Endothelial cell (in vitro differentiated cells): ENCODE measurements at regions not wholly inside any gene's neighbourhood (a gene's known extent, or its start where the extent isn't known, plus 50 kb on each side); places are given as distances from the start of the nearest gene placed in this dataset.

Source experiments
- DNase-seq: peaks from one replicate; pipeline ENCODE4 v3.0.0; 2021; ENCODE audit warnings: low spot score
- H3K27ac Mint-ChIP-seq: one replicate; pipeline ENCODE4 v1.8.0; 2021; ENCODE audit warnings: mixed read lengths, inconsistent platforms; ENCODE audit not compliant: unreplicated experiment
- H3K27me3 Mint-ChIP-seq: one replicate; pipeline ENCODE4 v1.8.0; 2021; ENCODE audit warnings: mild to moderate bottlenecking, moderate library complexity, mixed read lengths, inconsistent platforms; ENCODE audit not compliant: unreplicated experiment
- H3K36me3 Mint-ChIP-seq: one replicate; pipeline ENCODE4 v1.8.0; 2021; ENCODE audit warnings: mild to moderate bottlenecking, low read depth, mixed read lengths, inconsistent platforms; ENCODE audit not compliant: unreplicated experiment
- H3K4me1 Mint-ChIP-seq: one replicate; pipeline ENCODE4 v1.8.0; 2021; ENCODE audit warnings: mild to moderate bottlenecking, mixed read lengths, inconsistent platforms; ENCODE audit not compliant: unreplicated experiment
- H3K4me3 Mint-ChIP-seq: one replicate; pipeline ENCODE4 v1.8.0; 2021; ENCODE audit warnings: mild to moderate bottlenecking, mixed read lengths, inconsistent platforms; ENCODE audit not compliant: unreplicated experiment
- H3K9me3 Mint-ChIP-seq: one replicate; pipeline ENCODE4 v1.8.0; 2021; ENCODE audit warnings: mixed read lengths, inconsistent platforms; ENCODE audit not compliant: unreplicated experiment
- CTCF ChIP-seq: fragments of 200-600 bp; sonication (generic); IDR thresholded peaks from one replicate; pipeline ENCODE4 v1.5.0; 2021; ENCODE audit warnings: antibody characterized with exemption; ENCODE audit not compliant: unreplicated experiment

- DNase-seq, result no peak
- H3K4me1 Mint-ChIP-seq, result no peaks in the 10 kb centered on the region
- H3K4me3 Mint-ChIP-seq, result no peak overlapping the region
- no peak overlapping the region for H3K27ac Mint-ChIP-seq
- H3K9me3 Mint-ChIP-seq, result no peaks in the 10 kb centered on the region
- TF ChIP-seq CTCF, result no peak
- no peaks in the 10 kb centered on the region for H3K36me3 Mint-ChIP-seq
- no peaks in the 10 kb centered on the region for H3K27me3 Mint-ChIP-seq
Observed at GRCh38 chr4:167939863-167940616, 152.3 kb upstream of the ANXA10 start.

- no peak for TF ChIP-seq CTCF
- H3K4me1 Mint-ChIP-seq, result no peaks in the 10 kb centered on the region
- no peak overlapping the region for H3K27ac Mint-ChIP-seq
Observed at GRCh38 chr4:167943872-167944505, 148.3 kb upstream of the ANXA10 start.

GRCh38 chr4:167944721-167945120, 147.6 kb upstream of the ANXA10 start:
- H3K4me3 Mint-ChIP-seq, result no peak overlapping the region
- H3K27ac Mint-ChIP-seq, result no peak overlapping the region
- no peak for TF ChIP-seq CTCF
- H3K9me3 Mint-ChIP-seq, result no peaks in the 10 kb centered on the region
- H3K27me3 Mint-ChIP-seq, result no peaks in the 10 kb centered on the region
- H3K36me3 Mint-ChIP-seq, result no peaks in the 10 kb centered on the region
- DNase-seq, result no peak
- no peaks in the 10 kb centered on the region for H3K4me1 Mint-ChIP-seq

More at GRCh38 chr4:167943872-167944505, 148.3 kb upstream of the ANXA10 start:
- no peak for DNase-seq
- Mint-ChIP-seq H3K36me3 (no peaks in the 10 kb centered on the region), H3K27me3 (no peaks in the 10 kb centered on the region), H3K9me3 (no peaks in the 10 kb centered on the region), H3K4me3 (no peak overlapping the region)

GRCh38 chr4:167955006-167955405, 137.3 kb upstream of the ANXA10 start:
- Mint-ChIP-seq H3K9me3 (peaks cover 6% of the 10 kb centered on the region), H3K27ac (no peak overlapping the region), H3K4me1 (no peaks in the 10 kb centered on the region), H3K27me3 (peaks cover 2% of the 10 kb centered on the region), H3K4me3 (no peak overlapping the region), H3K36me3 (peaks cover 5% of the 10 kb centered on the region)
- no peak for TF ChIP-seq CTCF
- DNase-seq, result no peak

GRCh38 chr4:167956676-167957075, 135.7 kb upstream of the ANXA10 start:
- peaks cover 6% of the 10 kb centered on the region for H3K9me3 Mint-ChIP-seq
- peaks cover 2% of the 10 kb centered on the region for H3K27me3 Mint-ChIP-seq
- no peaks in the 10 kb centered on the region for H3K4me1 Mint-ChIP-seq
- no peak overlapping the region for H3K4me3 Mint-ChIP-seq
- no peak for DNase-seq
- no peak overlapping the region for H3K27ac Mint-ChIP-seq
- no peak for TF ChIP-seq CTCF
- peaks cover 5% of the 10 kb centered on the region for H3K36me3 Mint-ChIP-seq
